Adrenal gland (tissue), 9 donors: ENCODE measurements at regions not wholly inside any gene's neighbourhood (a gene's known extent, or its start where the extent isn't known, plus 50 kb on each side); places are given as distances from the start of the nearest gene placed in this dataset.
A peak's percentile ranks its signal among the peaks of the same experiment; 100 is the strongest.

Experiments
- DNase-seq, 7 donors: peaks; one replicate each; pipeline ENCODE4 v3.0.0-alpha.2; 2019 to 2020
- H3K27ac ChIP-seq, 5 donors: fragments of 200-600 bp; sonication (generic) in 4 of 5; 1 replicate in 3 of 5; 2 replicates in 2 of 5; pipeline versions ENCODE4 v1.5.1 to v1.8.0; 2016 to 2020; ENCODE audit warnings: mild to moderate bottlenecking in 1 of 5
- H3K27me3 ChIP-seq: fragments of 200-600 bp; 2 replicates; pipeline ENCODE4 v1.8.0; 2021
- H3K36me3 ChIP-seq, 2 donors: fragments of 200-600 bp; replicated peaks in 1 of 2; 1 replicate in 1 of 2; 2 replicates in 1 of 2; pipeline versions ENCODE4 v1.5.1 to v1.8.0; 2018 to 2022
- H3K4me1 ChIP-seq, 2 donors: fragments of 200-600 bp; replicated peaks in 1 of 2; 1 replicate in 1 of 2; 2 replicates in 1 of 2; pipeline versions ENCODE4 v1.5.1 to v1.8.0; 2018 to 2021
- H3K4me3 ChIP-seq, 4 donors: fragments of 200-600 bp; sonication (generic) in 3 of 4; one replicate each; pipeline ENCODE4 v1.5.1; 2016 to 2018
- H3K9me3 ChIP-seq, 3 donors: fragments of 200-600 bp; sonication (generic) in 1 of 3; replicated peaks in 1 of 3; 1 replicate in 2 of 3; 2 replicates in 1 of 3; pipeline versions ENCODE4 v1.5.1 to v1.8.0; 2016 to 2021
- CTCF ChIP-seq, 6 experiments: fragments of 450-650 bp in 4 of 6; fragments of 200-600 bp in 2 of 6; sonication (generic) in 1 of 6; IDR thresholded peaks; 1 replicate in 5 of 6; 2 replicates in 1 of 6; pipeline versions ENCODE4 v1.5.1 to v1.8.0; 2016 to 2021; ENCODE audit warnings: antibody characterized with exemption in 6 of 6, mild to moderate bottlenecking in 2 of 6, moderate library complexity in 1 of 6
- POLR2A ChIP-seq, 2 donors: fragments of 450-650 bp; IDR thresholded peaks; one replicate each; pipeline ENCODE4 v1.6.1; 2017; ENCODE audit warnings: antibody characterized with exemption in 2 of 2, mild to moderate bottlenecking in 2 of 2, moderate library complexity in 1 of 2
- WGBS, 4 donors: extraction: QIAGEN DNeasy Blood & Tissue Kit in 2 of 4; methylation state at CpG; one replicate each; pipeline versions ENCODE4 v1.1.5 to v1.1.7; 2013 to 2017; 5-methylcytosine and 5-hydroxymethylcytosine counted together
- intact Hi-C, 2 donors: fragments of 100-400 bp; cut with DNase I; formaldehyde crosslinking; loops; one replicate each; pipeline versions ENCODE4 v1.14.1 to v1.15.0; 2022 to 2023
- donor health status: healthy with polysubstance abuse.
- donor health status: Bipolar disorder and iron deficiency.
- donor health status: DM: yes; HTN: yes; CAD: no.
- donor health status: DM: no; HTN: no; CAD: no.
- donor health status: DM: no; HTN: no; CAD: no.

- TF ChIP-seq POLR2A (IDR thresholded peaks at IDR 0.05) (no peak), CTCF (IDR thresholded peaks at IDR 0.05) (no peak)
- H3K27me3 ChIP-seq, result no peaks in the 10 kb centered on the region
- H3K4me3 ChIP-seq, result no peak overlapping the region
- H3K27ac ChIP-seq, result no peak overlapping the region
- H3K9me3 ChIP-seq, result no peaks in the 10 kb centered on the region
- H3K36me3 ChIP-seq, result no peaks in the 10 kb centered on the region
- 59 to 63% (median 62%) methylated on average over 2 of the region's 2 CpGs for WGBS, 4 donors
- no peaks in the 10 kb centered on the region for H3K4me1 ChIP-seq
- intact Hi-C loops, result no loop called here
- DNase-seq, result no peak
These were observed 870.7 kb downstream of the BRINP3 start for GRCh38 chr1:189606795-189607476.

- no peak for TF ChIP-seq CTCF (IDR thresholded peaks at IDR 0.05)
- no peak for TF ChIP-seq POLR2A (IDR thresholded peaks at IDR 0.05)
- Histone ChIP-seq H3K27ac (no peak overlapping the region), H3K4me3 (no peak overlapping the region), H3K9me3 (peaks cover 0 to 4% (median 0%) of the 10 kb centered on the region in 3 donors), H3K36me3 (no peaks in the 10 kb centered on the region), H3K27me3 (no peaks in the 10 kb centered on the region), H3K4me1 (no peaks in the 10 kb centered on the region)
- intact Hi-C loops, result no loop called here
- DNase-seq, result no peak
- WGBS, 4 donors, result 45 to 89% (median 69%) methylated on average over 1 of the region's 1 CpG
These were observed 870.1 kb downstream of the BRINP3 start for GRCh38 chr1:189607477-189608096.

- no peaks in the 10 kb centered on the region for H3K36me3 ChIP-seq
- H3K4me3 ChIP-seq, result no peak overlapping the region
- H3K4me1 ChIP-seq, result no peaks in the 10 kb centered on the region
- WGBS, 4 donors, result 59 to 68% (median 63%) methylated on average over 2 of the region's 2 CpGs
- H3K9me3 ChIP-seq, result peaks cover 0 to 5% (median 0%) of the 10 kb centered on the region in 3 donors
- no peak for TF ChIP-seq POLR2A (IDR thresholded peaks at IDR 0.05)
- no peak for TF ChIP-seq CTCF (IDR thresholded peaks at IDR 0.05)
- intact Hi-C loops, result no loop called here
- H3K27ac ChIP-seq, result no peak overlapping the region
- no peaks in the 10 kb centered on the region for H3K27me3 ChIP-seq
- DNase-seq, result no peak
These were observed 868.5 kb downstream of the BRINP3 start for GRCh38 chr1:189609167-189609566.

GRCh38 chr1:189616893-189617292, 860.8 kb downstream of the BRINP3 start:
- H3K27ac ChIP-seq, result no peak overlapping the region
- peaks cover 0 to 5% (median 0%) of the 10 kb centered on the region in 3 donors for H3K9me3 ChIP-seq
- intact Hi-C loops, result no loop called here
- H3K4me1 ChIP-seq, result no peaks in the 10 kb centered on the region
- no peaks in the 10 kb centered on the region for H3K27me3 ChIP-seq
- H3K36me3 ChIP-seq, result no peaks in the 10 kb centered on the region
- 63 to 84% (median 76%) methylated on average over 5 of the region's 5 CpGs for WGBS, 4 donors
- TF ChIP-seq CTCF (IDR thresholded peaks at IDR 0.05) (no peak), POLR2A (IDR thresholded peaks at IDR 0.05) (no peak)
- peak in 1 of 7 donors; percentile 14 for DNase-seq
- no peak overlapping the region for H3K4me3 ChIP-seq
